LNCaP clone FGC (cell line): ENCODE measurements at regions not wholly inside any gene's neighbourhood (a gene's known extent, or its start where the extent isn't known, plus 50 kb on each side); places are given as distances from the start of the nearest gene placed in this dataset.

ENCODE experiments used
- DNase-seq: peaks from one replicate; pipeline ENCODE4 v3.0.0-alpha.2; 2011; ENCODE audit warnings: low read depth
- H3K4me3 ChIP-seq: 2 replicates; pipeline ENCODE4 v1.5.1; 2011; ENCODE audit warnings: mild to moderate bottlenecking, low read depth, low read length, control low read depth
- CTCF ChIP-seq: IDR thresholded peaks from 2 replicates; pipeline ENCODE4 v1.5.1; 2012; ENCODE audit warnings: mild to moderate bottlenecking; ENCODE audit not compliant: control insufficient read depth, insufficient read depth; ENCODE audit errors: extremely low read depth

GRCh38 chr4:107392951-107393350, 327.1 kb downstream of the PAPSS1 start:
- H3K4me3 ChIP-seq = no peak overlapping the region
- no peak for DNase-seq
- TF ChIP-seq CTCF = no peak

- no peak overlapping the region for H3K4me3 ChIP-seq
- TF ChIP-seq CTCF = no peak
- no peak for DNase-seq
Observed at GRCh38 chr4:107392380-107392779, 327.7 kb downstream of the PAPSS1 start.

- TF ChIP-seq CTCF = no peak
- H3K4me3 ChIP-seq = no peak overlapping the region
Observed at GRCh38 chr4:107391630-107392028, 328.4 kb downstream of the PAPSS1 start.

GRCh38 chr4:107391009-107391629, 328.9 kb downstream of the PAPSS1 start:
- no peak overlapping the region for H3K4me3 ChIP-seq
- no peak for TF ChIP-seq CTCF

More at GRCh38 chr4:107391630-107392028, 328.4 kb downstream of the PAPSS1 start:
- DNase-seq = no peak

GRCh38 chr4:107389965-107390364, 330.1 kb downstream of the PAPSS1 start:
- DNase-seq = no peak
- H3K4me3 ChIP-seq = no peak overlapping the region
- no peak for TF ChIP-seq CTCF

More at GRCh38 chr4:107391009-107391629, 328.9 kb downstream of the PAPSS1 start:
- no peak for DNase-seq

GRCh38 chr4:107388736-107389274, 331.2 kb downstream of the PAPSS1 start:
- TF ChIP-seq CTCF = no peak
- H3K4me3 ChIP-seq = no peak overlapping the region

More at GRCh38 chr4:107388736-107389274, 331.2 kb downstream of the PAPSS1 start:
- no peak for DNase-seq
